OCI-LY1 (cell line): ENCODE measurements at regions not wholly inside any gene's neighbourhood (a gene's known extent, or its start where the extent isn't known, plus 50 kb on each side); places are given as distances from the start of the nearest gene placed in this dataset.

Experiments
- EZH2 ChIP-seq: fragments of 200-600 bp; sonication (generic), shearing (Covaris generic); IDR thresholded peaks from 2 replicates; pipeline ENCODE4 v1.8.0; 2017; ENCODE audit warnings: borderline replicate concordance, mixed run types, mild to moderate bottlenecking, antibody characterized with exemption, low read length, moderate library complexity, mixed read lengths
- TF ChIP-seq, protein P1 (sequence below): fragments of 200-600 bp; sonication (generic), shearing (Covaris generic); IDR thresholded peaks from 2 replicates; pipeline ENCODE4 v1.5.1; 2017; ENCODE audit warnings: mild to moderate bottlenecking, antibody characterized with exemption, low read length, moderate library complexity, mixed read lengths

DNA sequence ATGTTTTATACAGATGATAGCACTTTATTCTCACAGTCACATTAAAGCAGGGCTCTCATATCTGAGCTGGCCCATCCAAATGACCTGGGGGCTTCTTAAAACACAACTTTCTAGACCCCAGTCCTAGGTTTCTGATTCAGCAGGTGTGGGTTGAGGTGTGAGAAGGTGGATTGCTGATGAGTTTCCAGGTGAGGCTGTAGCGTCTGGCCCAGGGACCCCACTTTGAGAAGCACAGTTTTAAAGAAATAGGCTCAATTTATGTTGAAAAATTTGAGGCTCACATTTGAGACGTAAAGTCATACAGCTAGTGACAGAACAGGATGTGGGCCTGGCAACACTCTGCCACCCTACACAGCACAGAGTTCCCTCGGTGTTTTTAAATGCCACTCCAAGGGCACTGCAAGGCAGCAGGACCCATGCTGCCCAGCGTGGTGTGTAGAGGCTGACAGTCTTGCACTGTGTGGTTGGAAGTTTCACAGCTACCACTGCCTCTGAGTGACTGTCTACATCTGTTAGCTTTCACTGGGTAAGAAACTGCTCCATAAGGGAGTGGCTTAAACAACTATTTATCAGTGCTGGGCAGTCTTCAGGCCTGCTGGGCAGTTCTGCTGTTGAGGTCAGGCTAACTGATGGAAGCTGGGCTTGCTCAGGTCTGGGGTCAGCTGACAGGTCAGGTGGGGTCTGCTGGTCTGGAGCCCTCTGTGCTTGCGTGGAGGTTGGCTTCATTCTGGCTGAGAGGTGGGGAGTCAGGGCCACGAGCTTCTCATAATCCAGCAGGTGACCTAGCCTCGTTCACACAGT lies 319.7 kb downstream of the CXCL12 start:
- TF ChIP-seq, protein P1, sequence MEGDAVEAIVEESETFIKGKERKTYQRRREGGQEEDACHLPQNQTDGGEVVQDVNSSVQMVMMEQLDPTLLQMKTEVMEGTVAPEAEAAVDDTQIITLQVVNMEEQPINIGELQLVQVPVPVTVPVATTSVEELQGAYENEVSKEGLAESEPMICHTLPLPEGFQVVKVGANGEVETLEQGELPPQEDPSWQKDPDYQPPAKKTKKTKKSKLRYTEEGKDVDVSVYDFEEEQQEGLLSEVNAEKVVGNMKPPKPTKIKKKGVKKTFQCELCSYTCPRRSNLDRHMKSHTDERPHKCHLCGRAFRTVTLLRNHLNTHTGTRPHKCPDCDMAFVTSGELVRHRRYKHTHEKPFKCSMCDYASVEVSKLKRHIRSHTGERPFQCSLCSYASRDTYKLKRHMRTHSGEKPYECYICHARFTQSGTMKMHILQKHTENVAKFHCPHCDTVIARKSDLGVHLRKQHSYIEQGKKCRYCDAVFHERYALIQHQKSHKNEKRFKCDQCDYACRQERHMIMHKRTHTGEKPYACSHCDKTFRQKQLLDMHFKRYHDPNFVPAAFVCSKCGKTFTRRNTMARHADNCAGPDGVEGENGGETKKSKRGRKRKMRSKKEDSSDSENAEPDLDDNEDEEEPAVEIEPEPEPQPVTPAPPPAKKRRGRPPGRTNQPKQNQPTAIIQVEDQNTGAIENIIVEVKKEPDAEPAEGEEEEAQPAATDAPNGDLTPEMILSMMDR = no peak
- no peak for TF ChIP-seq EZH2
